ENCODE measurements at regions not wholly inside any gene's neighbourhood (a gene's known extent, or its start where the extent isn't known, plus 50 kb on each side); places are given as distances from the start of the nearest gene placed in this dataset.
"Not testable (repeated sequence)": the region's sequence is repeated elsewhere in the genome, so short reads cannot be mapped to it uniquely, and the experiment has no call there.

- Mint-ChIP-seq H3K27ac (ENCODE audit: unreplicated experiment) (no peak overlapping the region), H3K4me3 (no peak overlapping the region), H3K9me3 (peaks cover 10% of the 10 kb centered on the region), H3K36me3 (ENCODE audit: low read depth) (peaks cover 2% of the 10 kb centered on the region), H3K27me3 (ENCODE audit: low read depth) (no peaks in the 10 kb centered on the region), H3K4me1 (no peaks in the 10 kb centered on the region)
- no peak for TF ChIP-seq CTCF (conservative IDR thresholded peaks at IDR 0.05)
- no peak for DNase-seq (ENCODE audit: low read depth, low spot score)
Measured at GRCh38 chr7:153698046-153698445, 354.2 kb upstream of the DPP6 start.

DNA sequence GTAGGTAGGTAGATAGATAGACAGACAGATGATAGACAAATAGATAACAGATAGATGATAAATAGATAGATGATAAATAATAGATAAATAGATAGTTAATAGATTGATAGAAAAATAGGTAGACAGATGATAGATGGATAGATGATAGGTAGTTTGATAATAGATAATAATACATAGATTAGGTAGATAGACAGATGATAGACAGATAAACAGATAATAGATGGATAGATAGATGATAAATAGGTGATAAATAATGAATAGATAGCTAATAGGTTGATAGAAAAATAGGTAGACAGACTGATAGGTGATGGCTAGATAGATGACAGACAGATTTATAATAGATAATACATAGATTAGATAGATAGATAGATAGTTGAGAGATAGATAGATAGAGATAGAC is 350.5 kb upstream of the DPP6 start:
- no peaks in the 10 kb centered on the region for H3K27me3 Mint-ChIP-seq (ENCODE audit: low read depth)
- H3K36me3 Mint-ChIP-seq (ENCODE audit: low read depth), result peaks cover 2% of the 10 kb centered on the region
- no peak overlapping the region for H3K4me3 Mint-ChIP-seq
- no peak for TF ChIP-seq CTCF (conservative IDR thresholded peaks at IDR 0.05)
- no peak overlapping the region for H3K27ac Mint-ChIP-seq (ENCODE audit: unreplicated experiment)
- H3K4me1 Mint-ChIP-seq, result no peaks in the 10 kb centered on the region
- H3K9me3 Mint-ChIP-seq, result peaks cover 15% of the 10 kb centered on the region
- DNase-seq (ENCODE audit: low read depth, low spot score), result no peak

DNA sequence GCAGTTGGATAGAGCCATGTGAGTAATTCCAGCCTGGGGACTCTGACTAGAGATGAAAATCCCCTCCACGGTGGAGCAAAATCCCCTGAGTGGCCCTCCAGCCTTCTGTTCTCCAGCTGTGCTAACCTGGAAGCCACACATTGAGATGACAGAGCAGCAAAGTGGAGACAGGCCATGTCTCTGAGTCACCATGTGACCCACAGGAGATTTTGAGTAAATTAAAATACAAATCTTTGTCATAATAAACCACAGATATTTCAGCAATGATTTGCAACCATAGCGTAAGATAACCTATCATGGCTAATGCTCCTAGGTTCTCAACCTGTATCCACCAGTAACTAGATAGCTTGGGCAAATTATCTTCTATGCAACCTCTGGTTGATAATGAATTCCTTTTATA is 328.3 kb upstream of the DPP6 start:
- DNase-seq (ENCODE audit: low read depth, low spot score); H3K27ac Mint-ChIP-seq (ENCODE audit: unreplicated experiment); H3K4me1 Mint-ChIP-seq; H3K27me3 Mint-ChIP-seq (ENCODE audit: low read depth); H3K9me3 Mint-ChIP-seq; H3K36me3 Mint-ChIP-seq (ENCODE audit: low read depth); H3K4me3 Mint-ChIP-seq: not testable (repeated sequence)

GRCh38 chr7:153731504-153731903 is 320.7 kb upstream of the DPP6 start:
- H3K27me3 Mint-ChIP-seq (ENCODE audit: low read depth); H3K4me1 Mint-ChIP-seq; H3K4me3 Mint-ChIP-seq; DNase-seq (ENCODE audit: low read depth, low spot score); H3K9me3 Mint-ChIP-seq; H3K27ac Mint-ChIP-seq (ENCODE audit: unreplicated experiment); H3K36me3 Mint-ChIP-seq (ENCODE audit: low read depth): not testable (repeated sequence)

DNA sequence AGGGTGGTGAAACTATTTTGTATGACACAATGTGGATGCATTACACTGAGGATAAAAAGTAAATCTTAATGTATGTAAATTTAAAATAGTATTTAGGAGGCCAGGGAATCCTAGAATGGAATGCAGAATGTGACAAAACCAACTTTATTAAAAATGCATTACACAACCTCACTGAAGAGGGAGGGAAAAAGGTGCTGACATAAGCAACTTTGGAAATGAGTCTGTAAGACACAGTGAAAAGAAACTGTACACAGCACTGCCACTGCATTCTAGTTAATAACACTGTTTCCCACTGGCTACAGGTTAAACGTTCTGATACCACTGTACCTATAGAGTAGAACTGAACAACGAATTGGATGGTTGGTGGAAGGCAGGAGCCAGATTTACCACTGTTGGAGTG is 308.8 kb upstream of the DPP6 start:
- H3K36me3 Mint-ChIP-seq (ENCODE audit: low read depth); H3K9me3 Mint-ChIP-seq; H3K27me3 Mint-ChIP-seq (ENCODE audit: low read depth); H3K4me1 Mint-ChIP-seq; DNase-seq (ENCODE audit: low read depth, low spot score); H3K4me3 Mint-ChIP-seq; H3K27ac Mint-ChIP-seq (ENCODE audit: unreplicated experiment): not testable (repeated sequence)

- not testable (repeated sequence) for H3K4me3 Mint-ChIP-seq; H3K27ac Mint-ChIP-seq (ENCODE audit: unreplicated experiment); DNase-seq (ENCODE audit: low read depth, low spot score); H3K9me3 Mint-ChIP-seq; H3K4me1 Mint-ChIP-seq; H3K36me3 Mint-ChIP-seq (ENCODE audit: low read depth); H3K27me3 Mint-ChIP-seq (ENCODE audit: low read depth)
Measured at GRCh38 chr7:153747969-153748368, 304.2 kb upstream of the DPP6 start.

GRCh38 chr7:153748885-153749284 is 303.3 kb upstream of the DPP6 start:
- DNase-seq (ENCODE audit: low read depth, low spot score); H3K27ac Mint-ChIP-seq (ENCODE audit: unreplicated experiment); H3K9me3 Mint-ChIP-seq: not testable (repeated sequence)

GRCh38 chr7:153765869-153766268 is 286.3 kb upstream of the DPP6 start:
- H3K27me3 Mint-ChIP-seq (ENCODE audit: low read depth), result not testable (repeated sequence)

More at GRCh38 chr7:153748885-153749284, 303.3 kb upstream of the DPP6 start:
- H3K4me3 Mint-ChIP-seq; H3K4me1 Mint-ChIP-seq; H3K27me3 Mint-ChIP-seq (ENCODE audit: low read depth); H3K36me3 Mint-ChIP-seq (ENCODE audit: low read depth): not testable (repeated sequence)

GRCh38 chr7:153766926-153767325 is 285.3 kb upstream of the DPP6 start:
- not testable (repeated sequence) for H3K4me1 Mint-ChIP-seq; H3K36me3 Mint-ChIP-seq (ENCODE audit: low read depth); DNase-seq (ENCODE audit: low read depth, low spot score); H3K27me3 Mint-ChIP-seq (ENCODE audit: low read depth); H3K27ac Mint-ChIP-seq (ENCODE audit: unreplicated experiment); H3K4me3 Mint-ChIP-seq
- H3K9me3 Mint-ChIP-seq, result peaks cover 18% of the 10 kb centered on the region

More at GRCh38 chr7:153765869-153766268, 286.3 kb upstream of the DPP6 start:
- not testable (repeated sequence) for H3K4me1 Mint-ChIP-seq; H3K36me3 Mint-ChIP-seq (ENCODE audit: low read depth); H3K4me3 Mint-ChIP-seq; DNase-seq (ENCODE audit: low read depth, low spot score); H3K27ac Mint-ChIP-seq (ENCODE audit: unreplicated experiment)
- H3K9me3 Mint-ChIP-seq, result peaks cover 18% of the 10 kb centered on the region
